Right lobe of liver (tissue), 6 donors: ENCODE measurements at regions not wholly inside any gene's neighbourhood (a gene's known extent, or its start where the extent isn't known, plus 50 kb on each side); places are given as distances from the start of the nearest gene placed in this dataset.

Experiments
- ATAC-seq, 4 donors: fragments of 200-7000 bp; cut with Tn5 transposase; one replicate each; pipeline ENCODE4 v1.9.1; 2020; ENCODE audit warnings: mild to moderate bottlenecking in 4 of 4, moderate library complexity in 4 of 4
- DNase-seq, 3 donors: peaks; one replicate each; pipeline ENCODE4 v3.0.0-alpha.2; 2020
- H3K27ac ChIP-seq, 3 donors: fragments of 200-600 bp; one replicate each; pipeline ENCODE4 v1.8.0; 2022
- H3K27me3 ChIP-seq, 2 donors: fragments of 200-600 bp; one replicate each; pipeline ENCODE4 v1.8.0; 2022
- H3K36me3 ChIP-seq, 4 donors: fragments of 200-600 bp; sonication (generic) in 1 of 4; one replicate each; pipeline versions ENCODE4 v1.5.1 to v1.8.0; 2017 to 2022; ENCODE audit warnings: control low read depth in 1 of 4
- H3K4me1 ChIP-seq, 4 donors: fragments of 200-600 bp; sonication (generic) in 1 of 4; one replicate each; pipeline versions ENCODE4 v1.5.1 to v1.8.0; 2017 to 2022; ENCODE audit warnings: control low read depth in 1 of 4
- H3K4me3 ChIP-seq, 3 donors: fragments of 200-600 bp; one replicate each; pipeline ENCODE4 v1.8.0; 2022
- H3K9me3 ChIP-seq, 4 donors: fragments of 200-600 bp; sonication (generic) in 1 of 4; one replicate each; pipeline versions ENCODE4 v1.5.1 to v1.8.0; 2017 to 2022; ENCODE audit warnings: control low read depth in 1 of 4
- CTCF ChIP-seq, 4 donors: fragments of 200-600 bp in 3 of 4; fragments of 450-650 bp in 1 of 4; IDR thresholded peaks; one replicate each; pipeline versions ENCODE4 v1.5.1 to v1.8.0; 2016 to 2022; ENCODE audit warnings: antibody characterized with exemption in 4 of 4, mild to moderate bottlenecking in 2 of 4
- POLR2A ChIP-seq: fragments of 450-650 bp; IDR thresholded peaks from one replicate; pipeline ENCODE4 v1.6.1; 2017; ENCODE audit warnings: antibody characterized with exemption, mild to moderate bottlenecking
- WGBS: methylation state at CpG from one replicate; pipeline ENCODE4 v1.1.6; 2018; ENCODE audit warnings: low coverage, low lambda C conversion rate; ENCODE audit not compliant: insufficient coverage; ENCODE audit errors: missing lambda C conversion rate; 5-methylcytosine and 5-hydroxymethylcytosine counted together
- intact Hi-C, 2 donors: fragments of 100-400 bp; cut with DNase I; formaldehyde crosslinking; loops; one replicate each; pipeline versions ENCODE4 v1.11.2 to v1.14.1; 2022
- donor health status: DM: no; HTN: yes; CAD: no.
- donor health status: DM: no; HTN: no; CAD: no.
- donor health status: DM: no; HTN: no; CAD: no.
- donor health status: DM: no; HTN: yes; CAD: no.
- donor health status: DM: no; HTN: yes; CAD: no.

GRCh38 chr20:22954661-22955060 is 80.5 kb upstream of the SSTR4 start:
- intact Hi-C loops: no loop called here
- Histone ChIP-seq H3K27me3 (no peaks in the 10 kb centered on the region), H3K9me3 (no peaks in the 10 kb centered on the region), H3K4me3 (no peak overlapping the region), H3K36me3 (no peaks in the 10 kb centered on the region), H3K4me1 (no peaks in the 10 kb centered on the region), H3K27ac (no peak overlapping the region)
- ATAC-seq (no peak), DNase-seq (no peak)
- TF ChIP-seq POLR2A (no peak), CTCF (IDR thresholded peaks at IDR 0.05) (no peak)
- WGBS: 52% methylated on average over 3 of the region's 3 CpGs

- no peaks in the 10 kb centered on the region for H3K36me3 ChIP-seq
- intact Hi-C loops: no loop called here
- ATAC-seq (no peak), DNase-seq (no peak)
- no peak overlapping the region for H3K4me3 ChIP-seq
- H3K4me1 ChIP-seq: no peaks in the 10 kb centered on the region
- WGBS: 61% methylated on average over 6 of the region's 6 CpGs
- H3K9me3 ChIP-seq: no peaks in the 10 kb centered on the region
- H3K27me3 ChIP-seq: no peaks in the 10 kb centered on the region
- H3K27ac ChIP-seq: no peak overlapping the region
- TF ChIP-seq CTCF (IDR thresholded peaks at IDR 0.05) (no peak), POLR2A (no peak)
These were observed 76.7 kb upstream of the SSTR4 start for GRCh38 chr20:22958390-22958789.

- no peak for TF ChIP-seq CTCF (IDR thresholded peaks at IDR 0.05)
- no peak for TF ChIP-seq POLR2A
- H3K27ac ChIP-seq: no peak overlapping the region
- intact Hi-C loops: no loop called here
- ATAC-seq (no peak), DNase-seq (no peak)
- no peak overlapping the region for H3K4me3 ChIP-seq
- 41% methylated on average over 3 of the region's 3 CpGs for WGBS
- no peaks in the 10 kb centered on the region for H3K27me3 ChIP-seq
- no peaks in the 10 kb centered on the region for H3K36me3 ChIP-seq
- no peaks in the 10 kb centered on the region for H3K9me3 ChIP-seq
- no peaks in the 10 kb centered on the region for H3K4me1 ChIP-seq
These were observed 72.3 kb upstream of the SSTR4 start for GRCh38 chr20:22962567-22963439.

GRCh38 chr20:22963581-22963980 is 71.5 kb upstream of the SSTR4 start:
- no peaks in the 10 kb centered on the region for H3K9me3 ChIP-seq
- TF ChIP-seq POLR2A (no peak), CTCF (IDR thresholded peaks at IDR 0.05) (no peak)
- H3K4me1 ChIP-seq: no peaks in the 10 kb centered on the region
- no peaks in the 10 kb centered on the region for H3K36me3 ChIP-seq
- DNase-seq: no peak
- H3K4me3 ChIP-seq: no peak overlapping the region
- no peak for ATAC-seq
- intact Hi-C loops: no loop called here
- WGBS: 35% methylated on average over 3 of the region's 3 CpGs
- no peaks in the 10 kb centered on the region for H3K27me3 ChIP-seq
- no peak overlapping the region for H3K27ac ChIP-seq
